ENCODE measurements at regions not wholly inside any gene's neighbourhood (a gene's known extent, or its start where the extent isn't known, plus 50 kb on each side); places are given as distances from the start of the nearest gene placed in this dataset.

GRCh38 chr4:57274082-57274481 lies 163.9 kb upstream of the IGFBP7 start:
- Histone ChIP-seq H4K20me1 (replicated peaks; ENCODE audit: insufficient read depth) (no peaks in the 10 kb centered on the region), H3K4me3 (no peak overlapping the region), H2AFZ (no peak overlapping the region), H3K4me1 (ENCODE audit: insufficient read depth) (0 out of 2 replicates have a peak, but pooled peaks cover 3% of the 10 kb centered on the region), H3K36me3 (ENCODE audit: insufficient read depth) (no peaks in the 10 kb centered on the region; the same call in 1 of the 2 replicates), H3K4me2 (no peak overlapping the region), H3F3A (replicated peaks; ENCODE audit: low read depth) (no peaks in the 10 kb centered on the region), H3K27ac (ENCODE audit: low read depth) (no peak overlapping the region), H3K79me2 (replicated peaks; ENCODE audit: insufficient read depth) (no peaks in the 10 kb centered on the region), H3K27me3 (ENCODE audit: insufficient read depth) (no peaks in the 10 kb centered on the region), H3K9me2 (ENCODE audit: insufficient read depth) (0 out of 2 replicates have a peak, but pooled peaks cover 5% of the 10 kb centered on the region)
- no peak for DNase-seq (ENCODE audit: low spot score)
- ATAC-seq: no peak
- H3K9me3 Mint-ChIP-seq: no peaks in the 10 kb centered on the region
- no peaks in the 10 kb centered on the region for H3K36me3 Mint-ChIP-seq (ENCODE audit: low read depth)
- H3K27me3 Mint-ChIP-seq (ENCODE audit: insufficient read depth, low read depth, poor library complexity): peaks cover 2% of the 10 kb centered on the region
- no peak for TF ChIP-seq JUNB (IDR thresholded peaks at IDR 0.05; ENCODE audit: unreplicated experiment)
- TF ChIP-seq EZH2phosphoT487 (IDR thresholded peaks at IDR 0.05; ENCODE audit: unreplicated experiment): no peak
- TF ChIP-seq STAT1 (IDR thresholded peaks at IDR 0.05; ENCODE audit: unreplicated experiment): no peak
- TF ChIP-seq EZH2 (IDR thresholded peaks at IDR 0.05; ENCODE audit: low read depth, unreplicated experiment): no peak
- no peak for TF ChIP-seq ZNF331 (CRISPR knock-in tag; IDR thresholded peaks at IDR 0.05; ENCODE audit: low read depth)
- TF ChIP-seq NANOG (IDR thresholded peaks at IDR 0.05; ENCODE audit: borderline replicate concordance): no peak
- TF ChIP-seq CTCF (conservative IDR thresholded peaks at IDR 0.05; ENCODE audit: low read depth in 2 of 2): no peak
- no peak for TF ChIP-seq ZNF114 (CRISPR knock-in tag; IDR thresholded peaks at IDR 0.05)
- TF ChIP-seq CREB1 (CRISPR knock-in tag; IDR thresholded peaks at IDR 0.05; ENCODE audit: low read depth): no peak
- TF ChIP-seq, protein P1, sequence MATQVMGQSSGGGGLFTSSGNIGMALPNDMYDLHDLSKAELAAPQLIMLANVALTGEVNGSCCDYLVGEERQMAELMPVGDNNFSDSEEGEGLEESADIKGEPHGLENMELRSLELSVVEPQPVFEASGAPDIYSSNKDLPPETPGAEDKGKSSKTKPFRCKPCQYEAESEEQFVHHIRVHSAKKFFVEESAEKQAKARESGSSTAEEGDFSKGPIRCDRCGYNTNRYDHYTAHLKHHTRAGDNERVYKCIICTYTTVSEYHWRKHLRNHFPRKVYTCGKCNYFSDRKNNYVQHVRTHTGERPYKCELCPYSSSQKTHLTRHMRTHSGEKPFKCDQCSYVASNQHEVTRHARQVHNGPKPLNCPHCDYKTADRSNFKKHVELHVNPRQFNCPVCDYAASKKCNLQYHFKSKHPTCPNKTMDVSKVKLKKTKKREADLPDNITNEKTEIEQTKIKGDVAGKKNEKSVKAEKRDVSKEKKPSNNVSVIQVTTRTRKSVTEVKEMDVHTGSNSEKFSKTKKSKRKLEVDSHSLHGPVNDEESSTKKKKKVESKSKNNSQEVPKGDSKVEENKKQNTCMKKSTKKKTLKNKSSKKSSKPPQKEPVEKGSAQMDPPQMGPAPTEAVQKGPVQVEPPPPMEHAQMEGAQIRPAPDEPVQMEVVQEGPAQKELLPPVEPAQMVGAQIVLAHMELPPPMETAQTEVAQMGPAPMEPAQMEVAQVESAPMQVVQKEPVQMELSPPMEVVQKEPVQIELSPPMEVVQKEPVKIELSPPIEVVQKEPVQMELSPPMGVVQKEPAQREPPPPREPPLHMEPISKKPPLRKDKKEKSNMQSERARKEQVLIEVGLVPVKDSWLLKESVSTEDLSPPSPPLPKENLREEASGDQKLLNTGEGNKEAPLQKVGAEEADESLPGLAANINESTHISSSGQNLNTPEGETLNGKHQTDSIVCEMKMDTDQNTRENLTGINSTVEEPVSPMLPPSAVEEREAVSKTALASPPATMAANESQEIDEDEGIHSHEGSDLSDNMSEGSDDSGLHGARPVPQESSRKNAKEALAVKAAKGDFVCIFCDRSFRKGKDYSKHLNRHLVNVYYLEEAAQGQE (IDR thresholded peaks at IDR 0.05; ENCODE audit: unreplicated experiment): no peak
- TF ChIP-seq ZNF462 (CRISPR knock-in tag; IDR thresholded peaks at IDR 0.05): no peak
- TF ChIP-seq ETS1 (IDR thresholded peaks at IDR 0.05): no peak
- no peak overlapping the region for H3K4me3 Mint-ChIP-seq
- H3K4me1 Mint-ChIP-seq: peaks cover 8% of the 10 kb centered on the region; the same call in 2 of the 3 replicates
- no peak overlapping the region for H3K27ac Mint-ChIP-seq

Data from GM23338 (cell line).